IPS-15b (cell line): ENCODE measurements at regions not wholly inside any gene's neighbourhood (a gene's known extent, or its start where the extent isn't known, plus 50 kb on each side); places are given as distances from the start of the nearest gene placed in this dataset.

Experiments
- H3K27me3 ChIP-seq: one replicate; pipeline ENCODE4 v1.6.1; 2013; ENCODE audit warnings: low read length; ENCODE audit not compliant: control insufficient read depth, insufficient read depth
- H3K36me3 ChIP-seq: one replicate; pipeline ENCODE4 v1.6.1; 2013; ENCODE audit warnings: low read length; ENCODE audit not compliant: control insufficient read depth, insufficient read depth
- H3K4me1 ChIP-seq: one replicate; pipeline ENCODE4 v1.6.1; 2013; ENCODE audit warnings: mild to moderate bottlenecking, low read length; ENCODE audit not compliant: control insufficient read depth, insufficient read depth
- H3K4me3 ChIP-seq: one replicate; pipeline ENCODE4 v1.5.1; 2013; ENCODE audit warnings: low read depth, low read length
- H3K9ac ChIP-seq: one replicate; pipeline ENCODE4 v1.6.1; 2013; ENCODE audit warnings: low read depth, mild to moderate bottlenecking, low read length
- H3K9me3 ChIP-seq: one replicate; pipeline ENCODE4 v1.6.1; 2013; ENCODE audit warnings: mild to moderate bottlenecking, low read length; ENCODE audit not compliant: control insufficient read depth, insufficient read depth

DNA sequence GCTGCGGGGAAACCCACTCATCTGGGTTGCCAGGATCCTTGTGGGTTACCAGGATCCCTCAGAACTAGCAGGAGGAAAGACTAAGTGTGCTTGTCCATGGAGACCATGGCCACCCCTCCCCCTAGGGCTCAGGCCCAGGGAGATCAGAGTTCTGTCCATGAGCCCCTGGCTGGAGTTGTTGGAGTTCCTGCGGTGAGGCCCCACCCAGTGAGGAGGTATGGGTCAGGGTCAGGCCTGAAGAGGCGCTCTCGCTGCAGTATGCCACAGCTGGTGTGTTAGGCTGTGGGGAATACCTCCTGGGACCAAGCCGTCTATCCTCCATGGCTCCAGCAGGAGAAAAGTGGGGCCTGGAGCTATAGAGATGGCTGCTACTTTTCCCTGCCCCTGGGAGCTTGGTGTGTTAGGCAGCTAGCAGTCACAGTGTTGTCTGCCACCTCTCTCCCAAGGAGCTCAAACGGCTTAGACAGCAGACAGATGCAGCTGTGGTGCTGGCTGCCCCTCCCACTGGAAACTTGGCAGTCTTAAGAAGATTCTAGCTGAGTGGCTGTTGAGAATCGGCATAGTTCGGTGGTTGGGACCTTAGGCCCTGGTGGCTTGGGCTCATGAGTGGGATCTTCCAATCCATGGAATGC is 240.3 kb upstream of the CELF4 start:
- Histone ChIP-seq H3K4me3 (no peak overlapping the region), H3K9me3 (no peaks in the 10 kb centered on the region), H3K27me3 (no peaks in the 10 kb centered on the region), H3K36me3 (no peaks in the 10 kb centered on the region), H3K4me1 (no peaks in the 10 kb centered on the region), H3K9ac (no peak overlapping the region)

DNA sequence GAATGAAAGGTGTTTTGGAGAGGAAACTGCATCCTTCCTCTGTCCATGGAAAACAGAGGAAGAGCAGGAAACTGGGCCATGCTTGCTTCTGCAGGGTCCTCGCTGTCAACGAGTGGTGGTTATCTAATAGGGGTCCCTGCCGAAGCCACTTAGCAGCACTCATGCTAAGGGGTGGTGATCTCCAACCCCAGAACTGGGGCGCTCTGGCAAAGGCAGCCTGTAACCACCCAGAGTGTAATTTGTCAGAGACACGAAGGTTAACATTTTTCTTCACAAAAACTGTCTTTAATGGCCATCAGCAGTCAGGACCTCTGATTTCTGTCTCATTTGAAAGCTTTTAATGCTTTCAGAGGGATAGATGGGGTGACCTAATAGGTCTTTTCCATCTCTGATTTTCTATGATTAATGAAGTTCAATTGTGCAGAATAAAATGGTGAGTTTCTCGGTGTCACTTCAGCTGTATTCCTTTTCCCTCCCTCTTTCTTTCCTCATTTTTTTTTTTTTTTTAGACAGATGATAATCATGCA is 231.3 kb upstream of the CELF4 start:
- no peaks in the 10 kb centered on the region for H3K9me3 ChIP-seq
- H3K9ac ChIP-seq = no peak overlapping the region
- H3K4me3 ChIP-seq = no peak overlapping the region
- no peaks in the 10 kb centered on the region for H3K36me3 ChIP-seq
- H3K4me1 ChIP-seq = no peaks in the 10 kb centered on the region
- no peaks in the 10 kb centered on the region for H3K27me3 ChIP-seq

DNA sequence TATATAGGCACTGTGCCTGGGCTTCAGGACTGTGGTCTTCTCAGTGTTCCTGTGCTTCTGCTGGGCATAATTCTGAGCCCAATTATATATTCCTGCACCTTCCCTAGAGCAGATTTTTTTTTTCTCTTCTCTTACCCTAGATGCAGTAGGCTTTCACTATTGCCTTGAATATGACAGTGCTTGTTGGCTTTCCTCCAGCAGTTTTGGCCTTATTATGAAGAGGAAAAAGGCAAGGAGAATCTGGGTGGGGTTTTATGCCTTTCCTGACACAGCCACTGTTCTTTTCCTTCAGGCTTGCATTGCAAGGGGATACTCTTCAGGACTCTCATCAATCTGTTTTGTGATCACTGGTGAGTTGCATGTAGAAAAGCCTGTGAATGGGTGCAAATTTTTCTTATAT is 221.9 kb upstream of the CELF4 start:
- no peaks in the 10 kb centered on the region for H3K36me3 ChIP-seq
- no peaks in the 10 kb centered on the region for H3K4me1 ChIP-seq
- H3K9me3 ChIP-seq = no peaks in the 10 kb centered on the region
- H3K4me3 ChIP-seq = no peak overlapping the region
- no peak overlapping the region for H3K9ac ChIP-seq
- no peaks in the 10 kb centered on the region for H3K27me3 ChIP-seq

DNA sequence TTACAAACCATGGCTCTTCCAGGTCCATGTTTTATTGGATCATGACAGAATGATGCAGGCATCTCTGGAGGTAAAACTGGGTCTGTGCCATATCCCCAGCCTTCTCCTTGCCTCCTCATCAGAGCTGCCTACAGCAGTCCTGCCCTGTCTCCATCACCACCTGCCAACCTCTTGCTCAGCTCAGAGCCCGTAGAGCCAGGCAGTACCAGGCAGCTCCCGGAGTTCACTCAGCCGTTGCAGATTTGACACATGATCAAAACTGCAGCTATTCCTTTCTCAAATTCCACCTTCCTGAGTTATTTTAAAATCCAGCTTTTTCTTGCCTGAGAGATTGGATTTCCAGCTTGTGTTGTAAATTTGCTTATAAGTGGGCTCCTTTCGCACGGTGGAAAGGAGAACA is 218.2 kb upstream of the CELF4 start:
- Histone ChIP-seq H3K36me3 (no peaks in the 10 kb centered on the region), H3K9ac (no peak overlapping the region), H3K4me1 (no peaks in the 10 kb centered on the region), H3K4me3 (no peak overlapping the region), H3K27me3 (no peaks in the 10 kb centered on the region), H3K9me3 (no peaks in the 10 kb centered on the region)

DNA sequence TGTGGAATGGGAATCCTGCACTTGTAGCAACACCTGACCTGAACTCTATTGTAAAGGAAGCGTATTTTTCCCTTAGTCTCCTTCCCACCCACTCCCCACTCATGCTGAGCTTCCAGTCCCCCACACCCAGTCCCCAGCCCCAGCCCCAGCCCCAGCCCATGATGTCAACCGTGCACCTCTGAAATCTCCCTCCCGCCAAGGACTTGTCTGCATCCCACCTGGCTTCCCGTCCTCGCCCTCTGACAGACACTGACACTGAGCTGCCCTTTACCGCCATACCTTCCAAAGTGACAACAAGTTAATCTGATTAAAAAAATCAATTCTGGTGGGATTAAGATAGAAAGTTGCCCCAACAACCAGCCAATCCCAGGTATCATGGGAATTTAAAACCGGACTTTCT is 213.6 kb upstream of the CELF4 start:
- Histone ChIP-seq H3K4me1 (no peaks in the 10 kb centered on the region), H3K36me3 (no peaks in the 10 kb centered on the region), H3K27me3 (peaks cover 2% of the 10 kb centered on the region), H3K9ac (no peak overlapping the region), H3K9me3 (no peaks in the 10 kb centered on the region), H3K4me3 (no peak overlapping the region)

DNA sequence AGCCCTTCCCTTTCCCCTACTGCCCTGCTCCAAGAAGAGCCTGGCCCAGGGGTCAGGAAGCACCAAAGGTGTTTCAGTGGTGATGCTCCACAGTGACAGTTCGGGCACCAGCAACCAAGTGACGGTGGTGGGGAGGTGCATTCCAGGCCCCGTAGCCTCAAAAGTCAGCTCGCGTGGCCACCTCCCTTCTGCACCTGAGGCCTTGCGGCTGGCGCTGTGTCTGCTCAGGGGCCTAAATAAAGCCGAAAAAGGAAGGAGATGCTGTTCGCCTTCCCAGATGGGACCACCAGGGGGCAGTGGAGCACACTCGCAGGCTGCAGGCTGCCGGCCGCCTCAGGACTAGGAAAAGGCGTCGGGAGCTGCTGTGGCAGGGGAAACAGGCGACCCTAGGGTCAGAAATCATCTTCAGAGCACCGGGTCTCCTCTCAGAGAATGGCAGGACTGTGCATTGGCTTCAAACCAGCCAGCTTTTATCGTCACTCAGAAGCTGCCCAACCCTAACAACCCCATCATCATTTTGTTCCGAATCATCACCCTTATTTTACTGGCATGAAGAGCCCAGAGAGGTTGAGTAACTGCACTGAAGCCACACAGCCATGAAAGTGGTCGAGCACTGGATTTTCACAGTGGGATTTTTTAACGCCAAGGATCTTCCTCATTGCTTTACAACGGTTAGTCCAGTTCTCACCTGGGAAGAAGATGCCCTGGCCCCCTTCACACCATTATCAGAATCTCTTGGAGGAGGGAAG is 213.0 kb upstream of the CELF4 start:
- Histone ChIP-seq H3K9ac (no peak overlapping the region), H3K27me3 (peaks cover 2% of the 10 kb centered on the region), H3K4me3 (no peak overlapping the region), H3K9me3 (no peaks in the 10 kb centered on the region), H3K36me3 (no peaks in the 10 kb centered on the region), H3K4me1 (no peaks in the 10 kb centered on the region)

DNA sequence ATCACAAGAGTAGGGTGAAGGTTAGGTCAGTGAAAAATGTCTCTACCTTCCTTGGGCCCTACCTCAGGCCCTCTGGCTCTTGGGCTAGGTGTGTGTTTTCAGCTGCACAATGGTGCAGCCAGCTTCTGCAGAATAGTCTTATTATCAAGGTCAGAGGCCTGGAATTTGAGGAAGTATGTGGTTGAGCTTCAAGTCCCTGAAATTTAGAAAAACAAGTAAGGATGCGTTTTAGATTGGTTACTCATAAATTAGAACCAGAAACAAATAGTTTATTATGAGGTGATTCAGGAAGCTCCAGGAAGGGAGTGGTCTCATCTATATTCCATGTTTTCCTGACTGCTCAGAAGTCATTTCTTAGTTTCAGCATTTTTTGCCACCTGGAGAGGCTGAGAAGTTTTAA is 204.2 kb upstream of the CELF4 start:
- H3K36me3 ChIP-seq = no peaks in the 10 kb centered on the region
- H3K4me1 ChIP-seq = no peaks in the 10 kb centered on the region
- no peak overlapping the region for H3K9ac ChIP-seq
- H3K9me3 ChIP-seq = no peaks in the 10 kb centered on the region
- no peak overlapping the region for H3K4me3 ChIP-seq
- no peaks in the 10 kb centered on the region for H3K27me3 ChIP-seq

DNA sequence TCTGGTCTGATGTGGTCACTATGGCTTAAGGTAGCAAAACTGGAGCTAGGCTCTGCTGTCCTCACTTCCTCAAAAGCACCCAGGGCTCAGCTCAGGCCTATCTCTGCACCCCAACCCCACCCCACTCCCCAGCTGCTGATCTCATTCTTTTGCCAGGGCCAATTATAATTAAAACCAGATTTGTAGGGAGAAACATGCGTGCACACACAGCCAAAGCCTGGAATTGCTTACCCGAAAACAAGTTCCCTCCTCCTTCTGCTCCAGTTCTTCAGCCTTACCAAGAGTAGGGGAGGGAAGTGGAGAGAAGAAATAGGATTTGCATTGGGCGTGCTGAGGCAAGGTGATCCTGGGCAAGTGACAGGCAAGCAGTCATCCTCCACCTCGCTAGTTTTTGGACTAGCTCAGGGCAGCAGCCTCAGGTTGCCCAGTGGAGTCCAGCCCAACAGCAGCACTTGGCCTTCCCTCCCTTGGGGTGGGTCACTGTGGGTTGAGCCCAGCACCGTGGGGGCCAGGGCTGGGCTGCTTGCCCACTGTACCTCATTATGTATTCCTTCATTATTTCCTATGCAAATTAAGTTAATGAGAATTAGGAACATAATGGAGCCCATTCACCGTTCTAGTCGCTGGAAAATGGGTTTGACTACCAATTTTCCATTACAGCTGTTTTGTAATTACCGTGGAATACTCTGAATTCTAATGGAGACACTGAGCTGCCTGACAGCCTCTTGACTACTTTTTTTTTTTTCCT is 199.1 kb upstream of the CELF4 start:
- Histone ChIP-seq H3K9ac (no peak overlapping the region), H3K27me3 (no peaks in the 10 kb centered on the region), H3K4me1 (no peaks in the 10 kb centered on the region), H3K4me3 (no peak overlapping the region), H3K36me3 (no peaks in the 10 kb centered on the region), H3K9me3 (no peaks in the 10 kb centered on the region)

DNA sequence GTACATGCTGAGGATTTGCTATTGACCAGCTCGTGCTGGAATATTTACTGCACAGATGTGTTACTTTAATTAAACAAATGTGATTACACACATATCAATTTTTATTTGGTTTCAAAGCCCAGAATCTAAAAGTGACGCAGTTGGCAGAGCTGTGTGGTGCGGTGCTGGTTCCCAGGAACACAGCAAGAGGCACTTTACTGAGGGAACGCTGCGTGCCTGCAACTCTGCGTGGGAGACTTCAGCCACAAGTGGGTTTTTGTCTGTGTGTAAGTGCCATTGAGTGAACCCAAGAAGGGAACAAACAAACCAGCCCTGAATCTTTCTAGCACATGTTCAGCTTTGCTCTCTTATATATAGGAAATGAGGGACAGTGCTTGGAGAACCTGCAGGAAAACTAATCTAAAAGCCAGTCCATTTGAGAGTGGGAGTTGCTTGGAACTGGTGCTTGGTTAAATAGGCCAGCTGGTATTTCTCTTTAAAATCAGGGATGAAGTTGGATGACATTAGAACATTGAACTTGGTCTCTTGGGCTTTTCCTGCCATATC is 196.6 kb upstream of the CELF4 start:
- Histone ChIP-seq H3K9me3 (no peaks in the 10 kb centered on the region), H3K36me3 (no peaks in the 10 kb centered on the region), H3K9ac (no peak overlapping the region), H3K27me3 (no peaks in the 10 kb centered on the region), H3K4me3 (no peak overlapping the region), H3K4me1 (no peaks in the 10 kb centered on the region)

DNA sequence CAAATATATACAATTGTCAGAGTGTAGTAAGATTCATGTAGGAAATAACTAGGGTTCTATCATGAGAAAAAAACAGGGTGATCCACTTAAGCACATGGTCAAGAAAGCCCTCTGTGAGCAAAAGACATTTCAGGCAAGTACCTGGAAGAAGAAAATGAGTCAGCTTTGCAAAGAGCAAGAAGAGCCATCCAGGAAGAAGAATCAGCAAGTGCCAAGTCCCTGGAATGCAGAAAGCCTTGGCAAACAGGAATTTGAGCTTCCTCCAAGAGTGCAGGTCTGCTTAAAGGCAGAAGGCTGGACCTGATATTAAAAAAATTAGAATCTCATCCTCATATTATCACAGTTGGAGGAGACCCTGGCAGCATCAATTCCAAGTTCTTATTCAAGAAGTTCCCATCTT is 188.5 kb upstream of the CELF4 start:
- no peak overlapping the region for H3K9ac ChIP-seq
- no peaks in the 10 kb centered on the region for H3K9me3 ChIP-seq
- no peaks in the 10 kb centered on the region for H3K27me3 ChIP-seq
- no peaks in the 10 kb centered on the region for H3K4me1 ChIP-seq
- no peaks in the 10 kb centered on the region for H3K36me3 ChIP-seq
- H3K4me3 ChIP-seq = no peak overlapping the region

DNA sequence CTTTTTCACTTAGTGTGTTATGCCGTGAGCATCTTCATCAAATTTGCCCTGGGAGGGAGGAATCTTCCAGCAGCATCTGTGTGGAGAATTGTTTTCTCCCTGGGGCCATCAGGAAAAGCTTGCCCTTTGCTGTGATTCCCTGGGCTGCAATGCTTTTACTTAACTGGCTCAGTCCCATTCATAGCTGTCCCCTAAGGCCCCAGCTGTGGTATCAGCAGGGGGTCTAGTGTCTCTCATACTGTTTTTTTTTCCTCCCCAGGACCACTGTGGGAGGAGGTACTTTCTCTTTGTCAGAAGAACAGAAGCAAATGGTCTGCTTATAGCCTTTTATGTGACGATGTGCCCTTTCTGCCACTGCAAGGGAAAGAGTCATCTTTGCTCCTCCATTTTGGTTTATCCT is 176.8 kb upstream of the CELF4 start:
- Histone ChIP-seq H3K4me1 (peaks cover 7% of the 10 kb centered on the region), H3K4me3 (no peak overlapping the region), H3K9me3 (no peaks in the 10 kb centered on the region), H3K27me3 (no peaks in the 10 kb centered on the region), H3K9ac (no peak overlapping the region), H3K36me3 (no peaks in the 10 kb centered on the region)
